HK-2 (cell line): ENCODE measurements at regions not wholly inside any gene's neighbourhood (a gene's known extent, or its start where the extent isn't known, plus 50 kb on each side); places are given as distances from the start of the nearest gene placed in this dataset.

Experiments used
- DNase-seq: peaks from one replicate; pipeline ENCODE4 v3.0.0-alpha.2; 2018; ENCODE audit not compliant: unreplicated experiment

DNA sequence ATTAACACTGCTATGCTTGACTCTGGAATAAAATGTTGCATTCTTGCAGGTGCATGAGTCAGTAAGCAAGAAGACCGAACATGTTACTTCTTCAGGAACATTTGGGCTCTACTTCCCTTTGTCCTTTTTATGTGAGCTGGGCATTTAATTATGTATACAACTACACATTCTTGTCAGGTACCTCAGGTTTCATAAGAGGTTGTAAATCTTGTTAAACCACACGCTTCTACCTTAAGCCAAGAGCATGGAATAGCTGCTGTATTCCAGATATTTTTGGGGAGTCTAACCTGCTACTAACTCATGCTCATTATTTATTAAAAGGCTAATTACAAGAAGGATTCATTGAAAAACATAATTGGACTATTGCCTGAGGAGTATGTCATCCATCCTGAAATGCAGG is 414.2 kb upstream of the KLF6 start:
- DNase-seq: no peak

DNA sequence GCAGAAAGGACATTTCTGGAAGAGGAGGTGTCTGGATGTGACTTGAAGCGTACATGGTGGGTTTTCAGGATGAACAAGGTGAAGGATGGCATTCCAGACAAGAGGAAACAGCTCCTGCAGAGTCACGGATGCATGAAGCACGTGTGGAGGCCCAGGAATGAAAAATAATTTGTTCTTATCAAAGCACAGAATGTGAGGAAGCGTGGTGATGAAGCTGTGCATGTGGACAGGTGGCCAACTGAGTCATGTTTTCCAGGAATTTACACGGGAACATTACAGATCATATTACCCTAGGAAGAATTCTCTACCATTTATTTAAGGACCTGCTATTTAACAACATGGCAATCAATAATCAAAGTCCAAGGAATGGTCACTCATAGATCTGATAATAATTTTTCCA is 413.2 kb upstream of the KLF6 start:
- DNase-seq: no peak

DNA sequence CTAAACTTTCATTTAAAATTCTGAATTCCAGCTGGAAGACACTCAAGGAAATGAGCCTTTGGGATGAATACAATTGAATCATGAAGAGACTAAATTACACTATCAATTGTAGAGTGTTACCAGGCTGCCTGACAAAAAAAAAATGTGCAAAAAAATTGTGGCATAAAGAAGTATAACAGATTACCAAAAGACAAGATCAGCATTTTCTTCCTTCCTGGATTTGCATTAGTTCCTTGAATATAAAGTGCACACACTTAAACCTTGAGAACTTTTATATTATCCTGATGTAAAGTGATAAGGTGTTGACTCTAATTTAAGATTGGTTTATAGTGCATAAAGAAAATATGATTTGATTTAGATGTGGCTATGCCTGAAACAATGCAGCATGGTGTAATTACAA is 412.7 kb upstream of the KLF6 start:
- DNase-seq: no peak

DNA sequence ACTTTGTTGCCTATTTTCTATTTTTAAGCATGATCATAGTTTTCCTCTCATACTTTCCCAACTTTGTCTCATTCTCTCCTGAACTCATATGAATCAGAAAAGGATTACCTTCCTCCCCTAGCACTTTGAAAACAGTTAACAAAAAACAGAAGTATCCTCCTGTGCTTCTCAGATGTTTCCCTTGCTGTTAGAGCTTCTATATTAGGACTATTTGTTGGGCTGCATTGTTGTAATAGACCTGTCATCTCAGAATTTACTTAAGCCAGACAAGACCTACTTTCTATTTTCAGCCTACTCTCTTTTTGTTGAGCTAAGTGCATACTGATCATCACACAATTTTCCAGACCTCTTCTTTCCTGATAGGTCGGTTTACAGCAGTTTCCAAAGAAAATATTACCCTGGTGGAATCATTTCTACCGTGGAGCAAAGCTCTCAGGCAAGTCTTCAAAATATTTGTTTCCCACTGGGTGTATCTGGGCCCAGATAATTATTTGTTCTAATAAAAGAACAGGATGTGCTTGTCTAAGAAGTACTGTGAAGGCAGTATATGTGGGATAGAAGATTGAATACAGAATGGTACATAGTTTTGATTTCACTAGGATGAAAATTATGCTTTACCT is 411.9 kb upstream of the KLF6 start:
- DNase-seq: no peak

DNA sequence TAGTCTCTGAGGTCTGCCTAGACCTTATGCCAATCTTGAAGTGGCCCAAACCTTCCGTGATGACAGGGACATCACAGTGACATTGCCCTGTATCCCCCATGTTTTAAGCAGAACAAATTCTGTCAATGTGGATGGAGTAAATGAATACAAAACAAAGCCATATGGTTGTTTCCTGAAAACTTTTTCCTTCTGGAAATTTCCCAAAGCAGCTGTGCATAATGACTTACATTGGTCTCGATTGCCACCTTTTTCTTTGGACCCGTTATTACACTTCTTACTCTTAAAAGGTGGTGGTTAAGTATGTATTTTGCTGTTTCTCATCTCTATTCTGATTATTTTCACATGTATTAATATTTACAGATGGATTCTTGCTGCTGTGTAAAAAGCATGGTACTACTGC is 411.2 kb upstream of the KLF6 start:
- no peak for DNase-seq

DNA sequence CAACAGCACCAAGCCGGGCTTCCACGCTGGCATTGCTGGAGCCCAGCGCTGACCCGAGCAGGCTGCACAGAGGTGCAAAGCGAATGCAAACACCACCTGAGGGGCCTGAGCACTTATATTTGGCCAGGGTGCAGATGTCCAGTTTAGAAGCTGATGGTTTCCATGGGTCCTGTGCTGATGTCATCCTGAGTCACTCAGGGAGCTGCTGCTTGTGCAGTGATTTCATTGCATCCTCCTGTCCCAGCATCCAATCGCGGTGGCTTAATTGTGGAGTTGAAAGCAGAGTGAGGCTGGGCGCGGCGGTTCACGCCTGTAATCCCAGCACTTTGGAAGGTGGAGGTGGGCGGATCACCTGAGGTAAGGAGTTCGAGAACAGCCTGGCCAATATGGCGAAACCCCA is 410.2 kb upstream of the KLF6 start:
- peak; percentile 11 for DNase-seq

DNA sequence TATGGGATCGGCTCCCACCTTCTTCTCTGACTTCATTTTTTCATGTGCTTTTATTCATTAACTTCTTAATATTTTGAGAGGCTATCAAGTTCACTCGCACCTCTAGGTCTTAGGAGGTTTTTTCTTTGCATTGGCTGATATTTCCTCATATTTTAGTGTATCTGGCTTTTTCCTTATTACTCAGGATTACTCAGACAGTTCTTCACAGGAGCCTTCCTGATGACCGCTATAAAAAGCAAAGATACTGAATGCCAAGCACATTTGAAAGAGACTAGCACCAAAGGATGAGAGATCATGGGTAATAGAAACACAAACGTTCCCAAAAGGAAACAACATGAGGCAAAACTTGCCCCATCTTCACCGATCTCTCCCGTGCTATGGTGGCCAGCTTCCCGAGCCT is 409.2 kb upstream of the KLF6 start:
- no peak for DNase-seq

DNA sequence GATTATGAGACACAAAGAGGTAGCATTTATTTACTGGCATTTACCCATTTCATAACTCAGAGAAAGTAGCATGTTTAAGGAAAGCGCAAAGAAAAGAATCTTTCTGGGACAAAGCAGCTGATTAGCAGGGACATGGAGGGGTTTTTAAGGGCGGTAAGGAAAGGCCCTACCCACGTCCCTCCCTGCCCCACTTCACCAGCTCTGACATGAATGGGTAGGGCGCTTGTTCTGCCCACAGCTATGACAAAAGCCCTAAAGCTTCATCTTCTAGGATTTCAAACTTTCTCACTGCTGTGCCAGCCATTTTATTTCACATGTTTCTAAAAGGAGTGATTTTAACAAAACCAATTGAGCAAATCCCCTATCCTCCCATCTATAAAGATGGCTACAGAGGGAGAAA is 406.9 kb upstream of the KLF6 start:
- no peak for DNase-seq

DNA sequence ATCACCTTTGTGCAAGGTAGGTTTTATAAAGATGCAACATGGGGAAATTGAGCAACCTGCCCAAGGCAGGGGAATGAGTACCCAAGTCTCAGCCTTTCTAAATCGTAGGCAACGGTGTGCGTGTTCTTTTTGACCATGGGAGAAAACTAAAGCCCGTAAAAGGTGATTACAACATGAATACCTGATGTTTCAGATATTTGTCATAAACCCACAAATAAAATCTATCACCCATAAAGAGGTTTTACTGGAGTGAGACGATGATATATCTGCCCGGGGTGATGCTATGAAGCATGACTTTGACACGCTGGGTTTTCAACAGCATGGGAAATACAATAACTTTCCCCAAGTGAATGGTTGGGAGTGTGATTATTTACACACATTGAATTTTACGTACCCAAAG is 406.3 kb upstream of the KLF6 start:
- DNase-seq: no peak

DNA sequence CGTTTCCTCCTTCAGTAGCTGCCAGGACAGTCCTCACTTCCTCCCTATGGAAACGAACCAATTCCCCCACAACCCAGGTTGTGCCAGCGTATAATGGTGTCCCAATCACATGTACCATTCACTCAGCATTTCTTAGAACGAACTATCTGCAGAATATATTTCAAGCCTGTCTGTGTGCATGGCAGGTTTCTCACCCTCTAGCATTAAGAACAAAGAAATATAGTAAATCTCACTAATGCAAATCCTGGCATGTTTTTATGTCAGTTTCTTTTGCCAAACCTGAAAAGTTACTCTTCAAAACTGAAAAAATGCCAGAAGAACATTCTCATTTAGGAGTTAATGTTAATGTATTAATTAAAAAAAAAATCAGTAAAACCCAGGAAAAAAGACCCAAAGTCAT is 405.9 kb upstream of the KLF6 start:
- DNase-seq: no peak

DNA sequence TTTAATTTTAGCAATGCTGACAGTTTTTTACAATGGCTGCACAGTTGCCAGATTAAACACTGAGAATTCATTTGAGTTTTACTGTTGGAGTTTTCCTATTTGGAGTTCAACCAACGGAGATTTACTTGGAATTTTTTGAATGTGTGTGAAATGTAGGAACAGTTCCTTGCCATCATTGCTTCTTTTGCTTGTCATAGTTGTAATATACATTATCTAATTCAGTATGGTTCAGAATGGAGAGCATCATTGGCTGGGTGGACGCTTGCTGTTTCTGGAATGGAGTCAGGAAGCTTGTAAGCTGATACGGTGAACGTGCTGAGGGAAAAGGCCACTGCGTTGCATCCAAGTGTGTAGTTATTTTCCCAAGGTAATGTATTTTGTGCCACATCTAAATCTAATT is 404.3 kb upstream of the KLF6 start:
- no peak for DNase-seq

DNA sequence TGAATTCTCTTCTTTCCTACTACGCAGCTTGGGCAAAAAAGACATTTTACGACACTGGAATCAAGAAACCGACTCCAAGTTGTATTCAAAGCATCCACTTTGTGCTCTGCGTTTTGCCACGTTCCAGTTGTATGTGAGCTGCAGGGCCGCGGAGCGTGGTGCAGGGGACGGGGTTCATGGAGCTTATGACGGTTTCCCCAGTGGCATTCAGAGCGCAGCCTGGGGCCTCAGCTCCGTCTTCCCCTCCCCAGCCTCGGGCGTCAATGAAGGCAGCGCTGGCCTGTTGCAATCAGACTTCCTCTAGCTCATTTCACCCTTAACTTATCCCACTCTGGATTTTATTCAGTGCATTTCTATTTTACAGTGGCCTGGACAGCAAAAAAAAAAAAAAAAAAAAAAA is 403.4 kb upstream of the KLF6 start:
- no peak for DNase-seq

DNA sequence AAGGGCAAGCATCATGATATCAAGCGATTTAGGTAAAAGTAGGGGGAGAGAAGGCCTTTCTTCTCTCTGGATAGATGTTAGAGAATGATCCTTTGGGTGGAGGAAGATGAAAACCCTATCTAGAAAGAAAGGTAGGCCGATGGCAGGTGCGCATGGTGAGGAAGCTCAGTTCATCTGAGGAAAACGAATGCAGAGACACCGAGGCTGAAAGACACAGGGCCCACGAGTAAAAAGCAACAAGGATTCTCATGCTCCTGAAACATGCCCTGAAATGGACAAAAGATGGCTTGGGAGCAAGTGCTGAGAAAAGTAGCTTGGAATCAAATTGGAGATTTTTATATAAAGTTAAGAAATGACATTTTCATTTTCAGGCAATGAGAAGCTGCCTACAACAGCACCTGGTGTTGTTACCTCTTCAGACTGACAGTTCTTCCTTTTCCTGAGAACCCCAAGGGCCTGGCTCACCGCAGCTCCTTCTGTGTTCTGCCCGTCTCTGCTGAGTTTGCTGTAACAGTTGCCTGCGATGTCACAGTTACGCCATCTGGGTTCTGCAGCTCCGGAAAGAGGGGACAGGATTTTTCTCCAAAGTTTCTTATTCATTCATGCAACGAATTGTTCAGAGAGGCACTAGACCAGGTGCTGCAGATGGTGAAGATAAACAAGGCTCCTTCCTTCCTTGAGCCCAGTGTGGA is 402.0 kb upstream of the KLF6 start:
- DNase-seq: no peak

DNA sequence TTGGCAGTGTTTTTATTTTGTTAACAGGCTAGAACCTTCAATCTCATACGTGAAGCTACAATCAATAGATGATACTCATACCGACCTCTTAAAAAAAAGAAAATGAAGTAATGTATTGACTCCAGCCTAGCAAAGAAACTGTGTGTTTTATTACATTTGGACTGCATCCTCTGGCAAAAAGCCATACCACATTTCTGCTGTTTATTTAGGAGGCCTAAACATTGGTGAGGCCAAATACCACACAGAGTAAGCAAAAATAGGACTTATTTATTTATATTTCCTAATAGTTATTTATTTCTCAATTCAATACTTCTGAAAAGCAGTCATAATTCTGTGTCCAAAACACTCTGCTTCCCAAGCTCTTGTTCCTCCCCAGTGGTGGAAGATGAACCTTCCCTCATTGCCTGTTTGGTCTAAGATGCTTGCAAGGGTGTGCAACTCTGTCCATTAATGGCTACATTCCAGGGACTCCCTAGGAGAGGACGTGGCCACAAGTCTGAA is 398.8 kb upstream of the KLF6 start:
- DNase-seq: no peak

DNA sequence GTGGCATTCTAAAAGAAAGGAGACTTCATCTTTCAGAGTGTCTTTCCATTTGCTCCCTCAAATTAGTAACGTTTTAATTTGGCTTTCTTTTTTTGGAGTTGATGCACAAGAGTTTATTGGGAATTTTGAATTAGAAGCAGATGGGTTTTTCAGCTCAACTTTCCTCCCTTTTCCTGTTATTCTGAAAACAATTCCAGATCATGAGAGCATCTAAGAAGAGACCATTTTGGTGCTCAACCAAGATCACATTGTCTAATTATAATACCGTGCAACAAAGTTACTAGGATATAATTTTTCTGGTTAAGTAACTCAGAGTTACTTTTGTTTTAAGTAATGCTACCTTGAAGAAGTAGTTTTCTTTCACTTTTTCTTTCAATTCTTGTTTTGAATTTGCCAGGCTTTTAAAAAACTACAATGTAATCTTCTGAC is 396.6 kb upstream of the KLF6 start:
- DNase-seq: no peak

DNA sequence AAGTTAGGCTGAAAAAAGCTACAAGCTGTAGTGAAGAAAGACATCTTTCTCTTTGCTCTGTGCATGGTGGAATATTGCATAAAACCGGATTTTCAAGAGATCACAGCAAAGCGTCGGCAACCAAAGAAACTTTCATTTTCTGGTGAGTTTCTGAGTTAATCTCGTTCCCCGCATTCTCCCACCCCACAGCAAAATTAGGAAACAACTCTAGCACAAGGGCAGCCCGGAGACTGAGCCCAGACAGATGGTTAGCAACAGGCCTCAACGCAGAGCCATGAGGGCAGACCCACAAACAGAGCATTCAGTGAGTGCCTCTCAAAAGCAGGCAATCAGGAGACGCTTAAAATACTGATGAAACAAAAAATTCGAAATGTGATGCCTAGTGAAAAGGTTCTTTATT is 396.1 kb upstream of the KLF6 start:
- DNase-seq: no peak

DNA sequence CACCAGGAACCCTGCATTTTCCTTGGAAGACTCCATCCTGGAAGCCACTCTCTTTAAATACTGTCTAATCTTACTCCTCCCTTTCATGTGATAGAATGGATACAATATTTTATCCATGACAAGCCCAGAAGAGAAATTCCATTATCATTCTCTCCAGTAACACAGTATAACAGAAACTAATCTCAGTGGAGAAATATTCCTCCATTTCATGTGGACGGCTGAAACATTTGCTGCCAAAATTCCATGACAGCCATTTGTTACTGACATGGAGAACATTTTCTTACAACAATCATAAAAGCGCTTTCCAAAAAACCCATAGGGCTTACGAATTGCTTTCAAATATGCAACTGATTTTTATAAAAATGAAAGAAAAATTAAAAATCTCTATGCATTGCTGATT is 392.8 kb upstream of the KLF6 start:
- DNase-seq: no peak

DNA sequence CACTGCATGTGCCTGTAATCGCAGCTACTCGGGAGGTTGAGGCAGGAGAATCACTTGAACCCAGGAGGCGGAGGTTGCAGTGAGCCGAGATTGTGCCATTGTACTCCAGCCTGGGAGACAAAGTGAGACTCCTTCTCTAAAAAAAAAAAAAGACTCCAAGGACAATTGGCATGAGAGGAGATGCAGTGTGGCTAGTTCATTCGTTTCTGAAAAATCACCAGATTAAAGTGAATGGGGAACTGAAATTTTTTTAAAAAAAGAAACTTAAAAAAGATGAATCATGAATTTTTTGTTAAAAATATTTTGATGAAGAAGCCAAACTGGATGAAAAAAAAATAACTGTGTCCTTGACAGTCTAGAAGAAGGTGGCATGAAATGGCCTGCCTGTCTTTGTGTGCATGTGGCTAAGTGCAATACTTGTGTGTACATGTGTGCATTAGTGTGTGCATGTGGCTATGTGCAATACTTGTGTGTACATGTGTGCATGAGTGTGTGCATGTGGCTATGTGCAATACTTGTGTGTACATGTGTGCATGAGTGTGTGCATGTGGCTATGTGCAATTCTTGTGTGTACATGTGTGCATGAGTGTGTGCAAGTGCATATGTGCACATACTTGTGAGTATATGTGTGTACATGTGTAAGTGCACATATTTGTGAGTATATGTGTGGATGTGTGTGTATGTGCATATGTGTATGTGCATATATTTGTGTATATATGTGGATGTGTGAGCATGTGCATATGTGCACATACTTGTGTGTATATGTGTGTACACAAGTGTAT is 391.7 kb upstream of the KLF6 start:
- DNase-seq: no peak

DNA sequence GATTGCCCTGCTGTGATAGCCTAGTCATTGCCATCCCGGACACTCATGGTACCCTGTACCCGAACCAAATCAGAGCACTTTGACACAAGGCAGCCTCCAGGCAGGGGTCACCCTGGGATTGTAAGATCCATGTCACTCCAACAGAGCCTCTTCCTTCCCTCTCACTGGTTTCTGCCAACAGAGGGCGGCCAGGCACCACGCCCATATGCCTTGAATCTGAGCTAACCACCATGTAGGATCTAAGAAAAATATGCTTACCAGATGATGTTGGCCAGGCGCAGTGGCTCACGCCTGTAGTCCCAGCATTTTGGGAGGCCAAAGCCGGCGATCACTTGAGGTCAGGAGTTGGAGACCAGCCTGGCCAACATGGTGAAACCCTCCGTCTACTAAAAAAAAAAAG is 389.2 kb upstream of the KLF6 start:
- peak; percentile 10 for DNase-seq

DNA sequence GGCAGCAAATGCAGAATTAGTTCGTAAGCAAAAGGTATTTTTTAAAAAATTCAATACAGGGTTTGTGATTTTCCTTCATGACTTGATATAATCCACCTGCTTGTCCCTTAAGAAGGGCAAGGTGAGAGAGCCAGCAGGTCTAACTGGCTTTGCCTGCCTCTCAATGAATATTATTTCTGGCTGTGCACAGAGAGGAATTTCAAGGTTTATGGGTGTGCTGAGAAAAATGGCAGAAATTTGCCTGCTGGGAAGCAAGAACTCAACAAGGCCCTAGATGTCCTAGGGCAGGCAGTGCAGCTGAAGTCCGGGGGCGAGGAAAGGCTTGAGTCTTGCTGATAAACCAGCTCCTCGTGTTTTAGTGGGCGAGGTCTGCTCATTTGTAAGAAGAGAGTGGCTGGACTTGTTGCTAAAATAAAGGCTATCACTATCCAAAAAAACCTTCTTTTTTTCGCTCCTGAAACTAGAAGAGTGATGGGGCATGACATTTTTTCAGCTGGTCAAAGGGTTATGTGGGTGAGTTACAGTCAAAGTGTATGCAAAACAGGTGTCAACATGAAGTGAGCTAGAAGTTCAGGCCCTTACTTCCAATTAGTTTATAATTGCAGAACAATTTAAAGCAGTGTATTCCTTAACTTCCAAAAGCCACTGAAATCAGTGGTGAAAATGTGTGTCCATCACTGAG is 385.8 kb upstream of the KLF6 start:
- no peak for DNase-seq

DNA sequence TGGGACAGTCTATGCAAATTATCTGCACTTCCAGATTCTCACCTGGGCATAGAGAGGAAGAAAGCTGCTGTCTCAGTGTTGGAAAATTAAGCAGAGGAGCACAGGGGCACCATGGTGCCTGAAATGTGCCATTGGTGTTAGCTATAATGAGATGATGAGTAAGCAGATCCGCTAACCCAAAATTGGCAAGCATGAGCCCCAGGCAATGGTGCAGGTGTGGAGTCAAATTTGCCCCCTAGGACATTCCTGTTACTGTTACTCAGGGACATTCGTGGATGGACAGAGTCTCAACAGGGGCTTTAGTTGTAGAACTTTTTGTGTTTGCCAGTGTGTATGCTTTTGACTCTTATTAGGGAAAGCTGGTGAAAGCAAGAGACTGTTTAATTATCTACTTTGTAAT is 385.2 kb upstream of the KLF6 start:
- DNase-seq: no peak

DNA sequence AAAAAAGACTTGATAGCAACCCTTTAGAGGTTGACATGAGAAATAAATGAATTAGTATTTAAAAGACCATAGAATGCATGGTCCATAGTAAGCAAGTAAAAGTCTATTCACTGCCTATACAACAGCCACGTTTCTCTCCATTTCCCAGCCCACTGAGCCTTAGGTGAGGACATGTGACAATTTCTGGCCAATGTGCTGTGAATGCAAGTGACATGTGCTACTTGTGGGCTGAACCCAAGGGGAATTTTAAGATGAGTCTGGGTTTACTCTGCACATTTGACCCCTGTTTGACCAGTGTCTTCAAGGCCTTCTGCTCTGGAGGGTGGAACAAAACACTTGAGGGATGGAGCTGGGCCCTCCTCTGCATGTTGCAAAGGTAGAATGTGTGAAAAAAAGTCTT is 384.4 kb upstream of the KLF6 start:
- DNase-seq: no peak

DNA sequence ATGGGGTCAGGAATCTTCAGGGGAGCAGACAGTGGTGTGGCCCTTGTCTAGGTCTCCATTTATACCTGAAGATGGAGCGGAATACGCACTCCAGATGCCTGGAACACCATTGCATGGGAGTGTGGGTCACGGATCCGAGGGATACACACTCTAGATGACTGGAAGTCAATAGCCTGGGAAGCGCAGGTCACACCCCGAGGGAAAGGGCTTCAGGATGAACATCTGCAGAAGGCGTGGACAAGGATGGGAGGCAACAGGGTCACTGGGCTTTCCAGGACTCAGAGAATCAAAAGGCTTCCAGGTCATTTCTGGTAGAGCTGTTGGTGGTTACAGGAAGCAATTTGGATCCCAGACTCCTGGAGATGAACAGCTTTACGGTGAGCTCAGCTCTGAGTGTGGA is 382.2 kb upstream of the KLF6 start:
- DNase-seq: no peak
